Ishikawa (cell line): ENCODE measurements at regions not wholly inside any gene's neighbourhood (a gene's known extent, or its start where the extent isn't known, plus 50 kb on each side); places are given as distances from the start of the nearest gene placed in this dataset.

Experiments
- CEBPB ChIP-seq: IDR thresholded peaks from 2 replicates; pipeline ENCODE4 v1.6.1; 2012
- NFIC ChIP-seq: IDR thresholded peaks from 2 replicates; pipeline ENCODE4 v1.6.1; 2012
- RAD21 ChIP-seq: IDR thresholded peaks from 2 replicates; pipeline ENCODE4 v1.6.1; 2012; ENCODE audit warnings: low read depth
- REST ChIP-seq: IDR thresholded peaks from 2 replicates; pipeline ENCODE4 v1.6.1; 2012; ENCODE audit warnings: low read depth, mild to moderate bottlenecking
- TAF1 ChIP-seq: IDR thresholded peaks from 2 replicates; pipeline ENCODE4 v1.6.1; 2012; ENCODE audit warnings: low read depth, mild to moderate bottlenecking

GRCh38 chr3:25182794-25183193 lies 245.3 kb upstream of the RARB start:
- TF ChIP-seq RAD21 (no peak), REST (no peak), TAF1 (no peak), CEBPB (no peak), NFIC (no peak)
